ENCODE measurements at regions not wholly inside any gene's neighbourhood (a gene's known extent, or its start where the extent isn't known, plus 50 kb on each side); places are given as distances from the start of the nearest gene placed in this dataset.

GRCh38 chr18:41602034-41602433 is 353.0 kb upstream of the PIK3C3 start:
- no peak for DNase-seq (ENCODE audit: low read depth in 6 of 9, low spot score in 9 of 9)
- 73% methylated on average over 4 of the region's 4 CpGs for WGBS
- H3K36me3 ChIP-seq (ENCODE audit: control insufficient read depth in 2 of 2, insufficient read depth in 2 of 2, low read length in 1 of 2): no peaks in the 10 kb centered on the region
- no peaks in the 10 kb centered on the region for H3K4me1 ChIP-seq (ENCODE audit: control insufficient read depth in 2 of 2, insufficient read depth in 2 of 2, low read length in 2 of 2)
- H3K27ac ChIP-seq (ENCODE audit: low read depth in 1 of 2, low read length in 1 of 2): no peak overlapping the region
- no peak overlapping the region for H3K4me3 ChIP-seq (ENCODE audit: low read length in 2 of 2)
- no peaks in the 10 kb centered on the region for H3K27me3 ChIP-seq (ENCODE audit: control insufficient read depth in 2 of 2, insufficient read depth in 1 of 2, low read length in 1 of 2)
- H3K9me3 ChIP-seq (ENCODE audit: control insufficient read depth in 2 of 2, insufficient read depth in 1 of 2, low read length in 1 of 2): no peaks in the 10 kb centered on the region

GRCh38 chr18:41600693-41601391 is 354.2 kb upstream of the PIK3C3 start:
- Histone ChIP-seq H3K27ac (ENCODE audit: low read depth in 1 of 2, low read length in 1 of 2) (no peak overlapping the region), H3K4me3 (ENCODE audit: low read length in 2 of 2) (no peak overlapping the region), H3K27me3 (ENCODE audit: control insufficient read depth in 2 of 2, insufficient read depth in 1 of 2, low read length in 1 of 2) (no peaks in the 10 kb centered on the region), H3K36me3 (ENCODE audit: control insufficient read depth in 2 of 2, insufficient read depth in 2 of 2, low read length in 1 of 2) (no peaks in the 10 kb centered on the region), H3K9me3 (ENCODE audit: control insufficient read depth in 2 of 2, insufficient read depth in 1 of 2, low read length in 1 of 2) (no peaks in the 10 kb centered on the region), H3K4me1 (ENCODE audit: control insufficient read depth in 2 of 2, insufficient read depth in 2 of 2, low read length in 2 of 2) (no peaks in the 10 kb centered on the region)
- no peak for DNase-seq (ENCODE audit: low read depth in 6 of 9, low spot score in 9 of 9)
- WGBS: 94% methylated on average over 3 of the region's 3 CpGs

GRCh38 chr18:41599466-41599865 is 355.6 kb upstream of the PIK3C3 start:
- Histone ChIP-seq H3K27ac (ENCODE audit: low read depth in 1 of 2, low read length in 1 of 2) (no peak overlapping the region), H3K4me1 (ENCODE audit: control insufficient read depth in 2 of 2, insufficient read depth in 2 of 2, low read length in 2 of 2) (no peaks in the 10 kb centered on the region), H3K9me3 (ENCODE audit: control insufficient read depth in 2 of 2, insufficient read depth in 1 of 2, low read length in 1 of 2) (no peaks in the 10 kb centered on the region), H3K36me3 (ENCODE audit: control insufficient read depth in 2 of 2, insufficient read depth in 2 of 2, low read length in 1 of 2) (no peaks in the 10 kb centered on the region), H3K27me3 (ENCODE audit: control insufficient read depth in 2 of 2, insufficient read depth in 1 of 2, low read length in 1 of 2) (no peaks in the 10 kb centered on the region), H3K4me3 (ENCODE audit: low read length in 2 of 2) (no peak overlapping the region)
- 96% methylated on average over 3 of the region's 3 CpGs for WGBS
- DNase-seq (ENCODE audit: low read depth in 6 of 9, low spot score in 9 of 9): no peak

GRCh38 chr18:41594582-41594981 is 360.5 kb upstream of the PIK3C3 start:
- H3K27me3 ChIP-seq (ENCODE audit: control insufficient read depth in 2 of 2, insufficient read depth in 1 of 2, low read length in 1 of 2): no peaks in the 10 kb centered on the region
- DNase-seq (ENCODE audit: low read depth in 6 of 9, low spot score in 9 of 9): no peak
- no peaks in the 10 kb centered on the region for H3K4me1 ChIP-seq (ENCODE audit: control insufficient read depth in 2 of 2, insufficient read depth in 2 of 2, low read length in 2 of 2)
- no peaks in the 10 kb centered on the region for H3K9me3 ChIP-seq (ENCODE audit: control insufficient read depth in 2 of 2, insufficient read depth in 1 of 2, low read length in 1 of 2)
- 87% methylated on average over 3 of the region's 3 CpGs for WGBS
- H3K36me3 ChIP-seq (ENCODE audit: control insufficient read depth in 2 of 2, insufficient read depth in 2 of 2, low read length in 1 of 2): no peaks in the 10 kb centered on the region
- no peak overlapping the region for H3K27ac ChIP-seq (ENCODE audit: low read depth in 1 of 2, low read length in 1 of 2)
- H3K4me3 ChIP-seq (ENCODE audit: low read length in 2 of 2): no peak overlapping the region

GRCh38 chr18:41593171-41593675 is 361.8 kb upstream of the PIK3C3 start:
- no peaks in the 10 kb centered on the region for H3K36me3 ChIP-seq (ENCODE audit: control insufficient read depth in 2 of 2, insufficient read depth in 2 of 2, low read length in 1 of 2)
- no peak for DNase-seq (ENCODE audit: low read depth in 6 of 9, low spot score in 9 of 9)
- no peak overlapping the region for H3K27ac ChIP-seq (ENCODE audit: low read depth in 1 of 2, low read length in 1 of 2)
- no peaks in the 10 kb centered on the region for H3K4me1 ChIP-seq (ENCODE audit: control insufficient read depth in 2 of 2, insufficient read depth in 2 of 2, low read length in 2 of 2)
- no peaks in the 10 kb centered on the region for H3K27me3 ChIP-seq (ENCODE audit: control insufficient read depth in 2 of 2, insufficient read depth in 1 of 2, low read length in 1 of 2)
- no peaks in the 10 kb centered on the region for H3K9me3 ChIP-seq (ENCODE audit: control insufficient read depth in 2 of 2, insufficient read depth in 1 of 2, low read length in 1 of 2)
- H3K4me3 ChIP-seq (ENCODE audit: low read length in 2 of 2): no peak overlapping the region

- Histone ChIP-seq H3K36me3 (ENCODE audit: control insufficient read depth in 2 of 2, insufficient read depth in 2 of 2, low read length in 1 of 2) (no peaks in the 10 kb centered on the region), H3K27me3 (ENCODE audit: control insufficient read depth in 2 of 2, insufficient read depth in 1 of 2, low read length in 1 of 2) (no peaks in the 10 kb centered on the region), H3K27ac (ENCODE audit: low read depth in 1 of 2, low read length in 1 of 2) (no peak overlapping the region), H3K4me1 (ENCODE audit: control insufficient read depth in 2 of 2, insufficient read depth in 2 of 2, low read length in 2 of 2) (no peaks in the 10 kb centered on the region), H3K9me3 (ENCODE audit: control insufficient read depth in 2 of 2, insufficient read depth in 1 of 2, low read length in 1 of 2) (no peaks in the 10 kb centered on the region), H3K4me3 (ENCODE audit: low read length in 2 of 2) (no peak overlapping the region)
- DNase-seq (ENCODE audit: low read depth in 6 of 9, low spot score in 9 of 9): no peak
- WGBS: 8% methylated on average over 1 of the region's 1 CpG
Measured at GRCh38 chr18:41587976-41588375, 367.1 kb upstream of the PIK3C3 start.

GRCh38 chr18:41585512-41585911 is 369.5 kb upstream of the PIK3C3 start:
- Histone ChIP-seq H3K36me3 (ENCODE audit: control insufficient read depth in 2 of 2, insufficient read depth in 2 of 2, low read length in 1 of 2) (no peaks in the 10 kb centered on the region), H3K4me1 (ENCODE audit: control insufficient read depth in 2 of 2, insufficient read depth in 2 of 2, low read length in 2 of 2) (no peaks in the 10 kb centered on the region), H3K4me3 (ENCODE audit: low read length in 2 of 2) (no peak overlapping the region), H3K9me3 (ENCODE audit: control insufficient read depth in 2 of 2, insufficient read depth in 1 of 2, low read length in 1 of 2) (no peaks in the 10 kb centered on the region), H3K27me3 (ENCODE audit: control insufficient read depth in 2 of 2, insufficient read depth in 1 of 2, low read length in 1 of 2) (no peaks in the 10 kb centered on the region), H3K27ac (ENCODE audit: low read depth in 1 of 2, low read length in 1 of 2) (no peak overlapping the region)
- DNase-seq (ENCODE audit: low read depth in 6 of 9, low spot score in 9 of 9): no peak
- WGBS: 98% methylated on average over 2 of the region's 2 CpGs

- Histone ChIP-seq H3K27me3 (ENCODE audit: control insufficient read depth in 2 of 2, insufficient read depth in 1 of 2, low read length in 1 of 2) (no peaks in the 10 kb centered on the region), H3K9me3 (ENCODE audit: control insufficient read depth in 2 of 2, insufficient read depth in 1 of 2, low read length in 1 of 2) (no peaks in the 10 kb centered on the region), H3K4me1 (ENCODE audit: control insufficient read depth in 2 of 2, insufficient read depth in 2 of 2, low read length in 2 of 2) (no peaks in the 10 kb centered on the region), H3K36me3 (ENCODE audit: control insufficient read depth in 2 of 2, insufficient read depth in 2 of 2, low read length in 1 of 2) (no peaks in the 10 kb centered on the region), H3K4me3 (ENCODE audit: low read length in 2 of 2) (no peak overlapping the region), H3K27ac (ENCODE audit: low read depth in 1 of 2, low read length in 1 of 2) (no peak overlapping the region)
- WGBS: 71% methylated on average over 1 of the region's 1 CpG
- DNase-seq (ENCODE audit: low read depth in 6 of 9, low spot score in 9 of 9): no peak
Measured at GRCh38 chr18:41579185-41579584, 375.8 kb upstream of the PIK3C3 start.

GRCh38 chr18:41577529-41577928 is 377.5 kb upstream of the PIK3C3 start:
- DNase-seq (ENCODE audit: low read depth in 6 of 9, low spot score in 9 of 9): no peak
- no peaks in the 10 kb centered on the region for H3K36me3 ChIP-seq (ENCODE audit: control insufficient read depth in 2 of 2, insufficient read depth in 2 of 2, low read length in 1 of 2)
- H3K4me3 ChIP-seq (ENCODE audit: low read length in 2 of 2): no peak overlapping the region
- H3K27ac ChIP-seq (ENCODE audit: low read depth in 1 of 2, low read length in 1 of 2): no peak overlapping the region
- no peaks in the 10 kb centered on the region for H3K27me3 ChIP-seq (ENCODE audit: control insufficient read depth in 2 of 2, insufficient read depth in 1 of 2, low read length in 1 of 2)
- H3K4me1 ChIP-seq (ENCODE audit: control insufficient read depth in 2 of 2, insufficient read depth in 2 of 2, low read length in 2 of 2): no peaks in the 10 kb centered on the region
- H3K9me3 ChIP-seq (ENCODE audit: control insufficient read depth in 2 of 2, insufficient read depth in 1 of 2, low read length in 1 of 2): no peaks in the 10 kb centered on the region

All from thymus (tissue), 11 donors.